GM12864 (cell line): ENCODE measurements at regions not wholly inside any gene's neighbourhood (a gene's known extent, or its start where the extent isn't known, plus 50 kb on each side); places are given as distances from the start of the nearest gene placed in this dataset.
"Not testable (repeated sequence)": the region's sequence is repeated elsewhere in the genome, so short reads cannot be mapped to it uniquely, and the experiment has no call there.

Source experiments
- DNase-seq: peaks from one replicate; pipeline ENCODE4 v3.0.0-alpha.2; 2011; ENCODE audit warnings: low read depth
- H3K4me3 ChIP-seq: 2 replicates; pipeline ENCODE4 v1.5.1; 2011; ENCODE audit warnings: mild to moderate bottlenecking, low read depth, low read length, control low read depth
- CTCF ChIP-seq: IDR thresholded peaks from 2 replicates; pipeline ENCODE4 v1.5.1; 2011; ENCODE audit warnings: low read depth, mild to moderate bottlenecking, moderate library complexity, low read length, control low read depth, inconsistent platforms; ENCODE audit errors: missing control alignments

GRCh38 chr12:58326534-58326933 lies 385.2 kb downstream of the ATP23 start:
- DNase-seq, result no peak
- no peak for TF ChIP-seq CTCF
- no peak overlapping the region for H3K4me3 ChIP-seq

- H3K4me3 ChIP-seq, DNase-seq: not testable (repeated sequence)
Measured at GRCh38 chr12:58336581-58337242, 395.3 kb downstream of the ATP23 start.

- not testable (repeated sequence) for DNase-seq, H3K4me3 ChIP-seq
Measured at GRCh38 chr12:58337539-58337938, 396.2 kb downstream of the ATP23 start.

GRCh38 chr12:58341791-58342190 lies 400.4 kb downstream of the ATP23 start:
- TF ChIP-seq CTCF, result no peak
- no peak for DNase-seq
- no peak overlapping the region for H3K4me3 ChIP-seq

GRCh38 chr12:58342736-58343135 lies 401.4 kb downstream of the ATP23 start:
- no peak overlapping the region for H3K4me3 ChIP-seq
- no peak for DNase-seq
- no peak for TF ChIP-seq CTCF

- H3K4me3 ChIP-seq, result no peak overlapping the region
- TF ChIP-seq CTCF, result peak; percentile 54
- no peak for DNase-seq
Measured at GRCh38 chr12:58346032-58346632, 404.8 kb downstream of the ATP23 start.

GRCh38 chr12:58347188-58347587 lies 405.8 kb downstream of the ATP23 start:
- no peak overlapping the region for H3K4me3 ChIP-seq
- TF ChIP-seq CTCF, result no peak
- no peak for DNase-seq

- TF ChIP-seq CTCF, result no peak
- H3K4me3 ChIP-seq, result no peak overlapping the region
- no peak for DNase-seq
Measured at GRCh38 chr12:58347691-58348090, 406.3 kb downstream of the ATP23 start.
